Ovary (tissue), 7 donors: ENCODE measurements at regions not wholly inside any gene's neighbourhood (a gene's known extent, or its start where the extent isn't known, plus 50 kb on each side); places are given as distances from the start of the nearest gene placed in this dataset.

Experiments
- DNase-seq, 5 donors: peaks; one replicate each; pipeline ENCODE4 v3.0.0-alpha.2; 2019 to 2020
- H3K27ac ChIP-seq, 2 donors: fragments of 200-600 bp; one replicate each; pipeline versions ENCODE4 v1.5.1 to v1.8.0; 2019 to 2022
- H3K27me3 ChIP-seq: fragments of 200-600 bp; one replicate; pipeline ENCODE4 v1.8.0; 2022
- H3K36me3 ChIP-seq: fragments of 200-600 bp; sonication (generic); one replicate; pipeline ENCODE4 v1.5.1; 2019
- H3K4me1 ChIP-seq: one replicate; pipeline ENCODE4 v1.8.1; 2013; ENCODE audit warnings: mild to moderate bottlenecking, moderate library complexity; ENCODE audit not compliant: insufficient read depth
- H3K4me3 ChIP-seq: fragments of 200-600 bp; sonication (generic); one replicate; pipeline ENCODE4 v1.5.1; 2017
- H3K9me3 ChIP-seq, 2 donors: fragments of 200-600 bp in 1 of 2; sonication (generic) in 1 of 2; one replicate each; pipeline versions ENCODE4 v1.5.1 to v1.8.1; 2013 to 2019; ENCODE audit warnings: mild to moderate bottlenecking in 1 of 2, moderate library complexity in 1 of 2
- CTCF ChIP-seq, 3 donors: fragments of 450-650 bp in 2 of 3; fragments of 200-600 bp in 1 of 3; IDR thresholded peaks; one replicate each; pipeline versions ENCODE4 v1.5.1 to v1.8.0; 2016 to 2022; ENCODE audit warnings: antibody characterized with exemption in 3 of 3, mild to moderate bottlenecking in 1 of 3
- EP300 ChIP-seq: sonication (generic); formaldehyde crosslinking; IDR thresholded peaks from one replicate; pipeline ENCODE4 v1.6.1; 2017; ENCODE audit warnings: antibody characterized with exemption
- POLR2A ChIP-seq: fragments of 450-650 bp; IDR thresholded peaks from one replicate; pipeline ENCODE4 v1.6.1; 2017; ENCODE audit warnings: antibody characterized with exemption, mild to moderate bottlenecking, moderate library complexity
- WGBS, 3 donors: extraction: QIAGEN DNeasy Blood & Tissue Kit in 1 of 3; methylation state at CpG; one replicate each; pipeline versions ENCODE4 v1.1.5 to v1.1.7; 2013 to 2017; 5-methylcytosine and 5-hydroxymethylcytosine counted together
- intact Hi-C, 4 donors: fragments of 100-400 bp; cut with DNase I; formaldehyde crosslinking; loops; one replicate each; pipeline versions ENCODE4 v1.11.0 to v1.15.1; 2022 to 2023
- donor health status: DM: no; HTN: no; CAD: no; lungs with moderate emphysema.
- donor health status: DM: no; HTN: no; CAD: no.
- donor health status: Bipolar disorder and iron deficiency.
- donor health status: DM: no; HTN: no; CAD: no.
- donor health status: DM: yes; HTN: yes; CAD: no.

DNA sequence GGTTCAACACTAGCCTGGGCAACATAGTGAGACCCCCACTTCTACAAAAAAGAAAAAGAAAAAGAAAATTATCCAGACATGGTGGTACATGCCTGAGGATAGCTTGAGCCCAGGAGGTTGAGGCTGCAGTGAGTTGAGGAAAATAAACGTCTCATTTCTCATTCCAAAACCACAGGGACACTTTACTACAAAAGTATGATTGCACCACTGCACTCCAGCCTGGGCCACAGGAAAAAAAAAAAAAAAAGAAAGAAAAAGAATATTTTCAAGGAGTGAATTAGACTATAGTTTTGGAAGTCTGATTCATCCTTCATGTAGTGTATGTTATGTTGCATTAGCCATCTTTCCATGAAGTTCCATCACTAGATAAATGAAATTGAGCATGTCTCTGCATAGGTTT, 149.5 kb upstream of the THBS1 start:
- Histone ChIP-seq H3K27me3 (no peaks in the 10 kb centered on the region), H3K9me3 (no peaks in the 10 kb centered on the region), H3K27ac (no peak overlapping the region), H3K4me3 (no peak overlapping the region), H3K36me3 (no peaks in the 10 kb centered on the region), H3K4me1 (peaks cover 7% of the 10 kb centered on the region)
- 59 to 72% (median 65%) methylated on average over 1 of the region's 1 CpG for WGBS, 3 donors
- no peak for DNase-seq
- TF ChIP-seq EP300 = no peak
- TF ChIP-seq POLR2A = no peak
- no peak for TF ChIP-seq CTCF (IDR thresholded peaks at IDR 0.05)
- intact Hi-C loops = no loop called here

DNA sequence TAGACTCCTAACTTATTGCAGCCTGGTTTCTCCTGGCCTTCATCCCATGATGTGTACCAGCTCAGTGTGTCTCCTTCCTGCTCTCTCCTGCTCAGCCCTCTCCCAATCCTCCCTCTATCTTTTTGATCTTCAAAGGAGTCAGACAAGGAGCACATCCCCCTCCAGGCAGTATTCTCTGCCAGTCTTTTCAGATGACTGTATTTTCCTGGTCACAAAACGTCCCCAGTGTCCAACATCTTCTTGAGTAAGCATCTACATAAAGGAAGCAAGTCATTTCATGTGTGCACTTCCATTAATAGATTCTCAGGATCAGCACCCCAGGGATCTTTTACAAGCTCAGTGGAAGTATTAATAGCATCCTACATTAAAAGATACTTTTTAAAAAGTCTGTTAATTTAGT, 148.9 kb upstream of the THBS1 start:
- H3K9me3 ChIP-seq = no peaks in the 10 kb centered on the region
- H3K4me1 ChIP-seq = peaks cover 7% of the 10 kb centered on the region
- WGBS, 3 donors = 68 to 77% (median 77%) methylated on average over 1 of the region's 1 CpG
- no peak overlapping the region for H3K27ac ChIP-seq
- intact Hi-C loops = no loop called here
- H3K4me3 ChIP-seq = no peak overlapping the region
- no peak for DNase-seq
- TF ChIP-seq EP300 (no peak), POLR2A (no peak), CTCF (IDR thresholded peaks at IDR 0.05) (no peak)
- H3K36me3 ChIP-seq = no peaks in the 10 kb centered on the region
- no peaks in the 10 kb centered on the region for H3K27me3 ChIP-seq

DNA sequence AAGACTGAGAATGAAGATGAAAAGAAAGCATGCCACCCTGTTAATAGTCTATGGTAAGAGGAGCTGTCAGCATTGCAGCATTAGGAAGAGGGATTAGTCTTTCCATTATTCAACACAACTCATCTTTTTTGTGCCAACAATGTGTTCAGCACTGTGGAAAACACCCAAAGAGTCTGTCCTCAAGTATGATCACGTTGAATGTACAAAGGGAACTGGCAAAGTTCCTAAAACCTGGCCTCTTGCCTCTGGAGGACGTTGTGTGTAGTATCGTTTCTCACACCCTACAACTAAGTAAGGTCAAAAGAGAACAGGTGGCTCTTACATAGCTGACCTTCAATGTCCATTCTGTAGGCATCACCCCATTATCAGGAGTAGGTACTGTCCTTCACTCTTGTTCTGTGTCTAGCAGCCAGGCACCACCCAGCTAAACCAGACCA, 147.9 kb upstream of the THBS1 start:
- intact Hi-C loops = no loop called here
- H3K9me3 ChIP-seq = no peaks in the 10 kb centered on the region
- no peak for DNase-seq
- H3K27ac ChIP-seq = no peak overlapping the region
- TF ChIP-seq CTCF (IDR thresholded peaks at IDR 0.05) (no peak), EP300 (no peak), POLR2A (no peak)
- no peaks in the 10 kb centered on the region for H3K36me3 ChIP-seq
- WGBS, 3 donors = 60 to 75% (median 70%) methylated on average over 3 of the region's 3 CpGs
- H3K4me1 ChIP-seq = peaks cover 7% of the 10 kb centered on the region
- H3K27me3 ChIP-seq = no peaks in the 10 kb centered on the region
- no peak overlapping the region for H3K4me3 ChIP-seq

- H3K9me3 ChIP-seq = no peaks in the 10 kb centered on the region
- DNase-seq = no peak
Observed at GRCh38 chr15:39433376-39433775, 147.5 kb upstream of the THBS1 start.

More at GRCh38 chr15:39433376-39433775, 147.5 kb upstream of the THBS1 start:
- no peaks in the 10 kb centered on the region for H3K36me3 ChIP-seq
- intact Hi-C loops = no loop called here
- no peak overlapping the region for H3K4me3 ChIP-seq
- TF ChIP-seq EP300 = no peak
- no peak for TF ChIP-seq POLR2A
- no peak for TF ChIP-seq CTCF (IDR thresholded peaks at IDR 0.05)
- peaks cover 9% of the 10 kb centered on the region for H3K4me1 ChIP-seq
- no peaks in the 10 kb centered on the region for H3K27me3 ChIP-seq
- H3K27ac ChIP-seq = no peak overlapping the region
- WGBS, 3 donors = 61 to 75% (median 68%) methylated on average over 2 of the region's 2 CpGs
